Adipocyte (in vitro differentiated cells): ENCODE measurements at regions not wholly inside any gene's neighbourhood (a gene's known extent, or its start where the extent isn't known, plus 50 kb on each side); places are given as distances from the start of the nearest gene placed in this dataset.
A peak's percentile ranks its signal among the peaks of the same experiment; 100 is the strongest.

Source experiments
- DNase-seq: peaks from one replicate; pipeline ENCODE4 v3.0.0-alpha.2; 2015; ENCODE audit warnings: low read depth
- H3K27me3 ChIP-seq: replicated peaks from 2 replicates; pipeline ENCODE4 v1.7.0; 2013; ENCODE audit warnings: mild to moderate bottlenecking, low read length, moderate library complexity; ENCODE audit not compliant: control insufficient read depth, insufficient read depth
- H3K36me3 ChIP-seq: 2 replicates; pipeline ENCODE4 v1.7.0; 2013; ENCODE audit warnings: low read length, mild to moderate bottlenecking, moderate library complexity; ENCODE audit not compliant: control insufficient read depth, insufficient read depth, severe bottlenecking
- H3K4me1 ChIP-seq: 2 replicates; pipeline ENCODE4 v1.7.0; 2013; ENCODE audit warnings: mild to moderate bottlenecking, low read length, moderate library complexity; ENCODE audit not compliant: control insufficient read depth, insufficient read depth
- H3K4me3 ChIP-seq: 2 replicates; pipeline ENCODE4 v1.7.0; 2013; ENCODE audit warnings: mild to moderate bottlenecking, low read length, moderate library complexity
- H3K9ac ChIP-seq: 2 replicates; pipeline ENCODE4 v1.7.0; 2013; ENCODE audit warnings: mild to moderate bottlenecking, low read length, moderate library complexity
- H3K9me3 ChIP-seq: 2 replicates; pipeline ENCODE4 v1.7.0; 2013; ENCODE audit warnings: mild to moderate bottlenecking, low read length, moderate library complexity; ENCODE audit not compliant: control insufficient read depth

GRCh38 chr5:159734366-159734765 is 181.9 kb upstream of the ADRA1B start:
- Histone ChIP-seq H3K9me3 (peaks cover 2% of the 10 kb centered on the region), H3K4me3 (no peak overlapping the region), H3K27me3 (peaks cover 3% of the 10 kb centered on the region), H3K4me1 (no peaks in the 10 kb centered on the region), H3K36me3 (no peaks in the 10 kb centered on the region), H3K9ac (no peak overlapping the region)
- DNase-seq = no peak

- H3K9ac ChIP-seq = no peak overlapping the region
- no peak overlapping the region for H3K4me3 ChIP-seq
- no peaks in the 10 kb centered on the region for H3K4me1 ChIP-seq
- DNase-seq = no peak
- no peaks in the 10 kb centered on the region for H3K36me3 ChIP-seq
- peaks cover 6% of the 10 kb centered on the region for H3K9me3 ChIP-seq
- H3K27me3 ChIP-seq = peaks cover 3% of the 10 kb centered on the region
These were observed 181.2 kb upstream of the ADRA1B start for GRCh38 chr5:159735036-159735435.

DNA sequence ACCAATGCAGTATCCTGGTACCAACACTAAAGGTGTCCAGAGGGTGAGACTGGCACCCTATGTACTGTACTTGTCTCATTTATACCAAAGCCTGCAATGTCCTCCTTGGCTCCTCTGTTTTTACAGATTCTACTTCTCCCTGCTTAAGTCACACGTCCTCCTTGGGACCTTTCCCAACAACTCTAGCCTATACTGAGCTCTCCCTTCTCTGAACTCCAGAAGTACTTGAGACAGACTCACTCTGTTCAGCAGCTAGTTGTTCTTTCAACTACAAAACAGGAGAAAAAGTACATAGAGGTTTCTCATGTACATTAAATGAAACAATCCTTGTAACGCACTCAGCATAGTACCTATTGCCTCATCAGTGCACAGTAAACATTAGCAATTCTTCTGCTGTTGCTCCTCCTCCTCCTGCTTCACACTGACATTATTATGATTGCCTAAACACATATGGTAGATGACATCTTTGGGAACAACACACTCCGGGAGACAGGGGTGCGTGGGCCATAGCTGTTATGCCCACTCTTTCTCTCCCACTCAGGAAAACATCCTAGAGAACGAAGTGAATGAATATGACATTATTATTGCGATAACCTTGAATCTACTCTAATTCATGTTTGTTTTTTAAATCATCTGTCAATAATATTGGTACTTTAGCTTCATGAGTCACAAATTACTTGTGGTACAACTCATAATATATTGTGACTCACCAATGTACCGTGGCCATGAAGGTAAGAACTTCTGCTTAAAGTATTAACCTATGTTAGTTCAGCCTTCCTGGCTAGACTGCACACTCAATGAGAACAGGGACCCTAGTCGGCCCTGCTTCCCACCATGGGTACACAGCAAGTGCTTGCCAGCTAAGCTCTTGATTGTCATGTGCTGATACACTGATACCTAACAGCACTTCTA is 180.3 kb upstream of the ADRA1B start:
- H3K4me1 ChIP-seq = no peaks in the 10 kb centered on the region
- no peak overlapping the region for H3K9ac ChIP-seq
- DNase-seq = no peak
- H3K27me3 ChIP-seq = peaks cover 3% of the 10 kb centered on the region
- peaks cover 12% of the 10 kb centered on the region for H3K9me3 ChIP-seq
- H3K36me3 ChIP-seq = no peaks in the 10 kb centered on the region
- H3K4me3 ChIP-seq = no peak overlapping the region

- Histone ChIP-seq H3K4me1 (no peaks in the 10 kb centered on the region), H3K9me3 (peaks cover 12% of the 10 kb centered on the region), H3K9ac (no peak overlapping the region), H3K36me3 (no peaks in the 10 kb centered on the region), H3K27me3 (peaks cover 3% of the 10 kb centered on the region), H3K4me3 (no peak overlapping the region)
- DNase-seq = no peak
These were observed 179.4 kb upstream of the ADRA1B start for GRCh38 chr5:159736844-159737243.

- peaks cover 3% of the 10 kb centered on the region for H3K27me3 ChIP-seq
- no peak for DNase-seq
- peaks cover 12% of the 10 kb centered on the region for H3K9me3 ChIP-seq
- H3K4me1 ChIP-seq = no peaks in the 10 kb centered on the region
- no peaks in the 10 kb centered on the region for H3K36me3 ChIP-seq
- no peak overlapping the region for H3K4me3 ChIP-seq
- H3K9ac ChIP-seq = no peak overlapping the region
These were observed 179.0 kb upstream of the ADRA1B start for GRCh38 chr5:159737263-159737662.

GRCh38 chr5:159741829-159742322 is 174.4 kb upstream of the ADRA1B start:
- H3K9me3 ChIP-seq = peaks cover 12% of the 10 kb centered on the region
- H3K4me1 ChIP-seq = peaks cover 11% of the 10 kb centered on the region
- H3K36me3 ChIP-seq = no peaks in the 10 kb centered on the region
- H3K4me3 ChIP-seq = no peak overlapping the region
- no peaks in the 10 kb centered on the region for H3K27me3 ChIP-seq
- DNase-seq = no peak
- H3K9ac ChIP-seq = no peak overlapping the region

DNA sequence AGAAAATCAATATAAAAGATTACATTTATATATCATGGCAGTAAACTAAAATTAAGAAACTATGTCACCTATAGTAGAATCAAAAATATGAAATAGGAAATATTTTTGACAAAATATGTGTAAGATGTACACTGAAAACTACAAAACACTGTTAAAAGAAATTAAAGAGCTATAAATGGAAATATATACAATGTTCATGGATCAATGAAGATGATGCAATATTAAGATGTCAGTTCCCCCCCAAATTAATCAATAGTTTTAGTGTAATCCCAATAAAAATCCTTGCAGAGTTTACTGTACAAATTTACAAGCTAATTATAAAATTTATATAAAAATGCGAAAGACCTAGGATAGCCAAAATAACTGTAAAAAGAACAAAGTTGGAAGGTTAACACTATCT is 173.0 kb upstream of the ADRA1B start:
- H3K27me3 ChIP-seq = no peaks in the 10 kb centered on the region
- no peak overlapping the region for H3K4me3 ChIP-seq
- no peaks in the 10 kb centered on the region for H3K36me3 ChIP-seq
- peaks cover 14% of the 10 kb centered on the region for H3K4me1 ChIP-seq
- peaks cover 12% of the 10 kb centered on the region for H3K9me3 ChIP-seq
- no peak for DNase-seq
- H3K9ac ChIP-seq = no peak overlapping the region

DNA sequence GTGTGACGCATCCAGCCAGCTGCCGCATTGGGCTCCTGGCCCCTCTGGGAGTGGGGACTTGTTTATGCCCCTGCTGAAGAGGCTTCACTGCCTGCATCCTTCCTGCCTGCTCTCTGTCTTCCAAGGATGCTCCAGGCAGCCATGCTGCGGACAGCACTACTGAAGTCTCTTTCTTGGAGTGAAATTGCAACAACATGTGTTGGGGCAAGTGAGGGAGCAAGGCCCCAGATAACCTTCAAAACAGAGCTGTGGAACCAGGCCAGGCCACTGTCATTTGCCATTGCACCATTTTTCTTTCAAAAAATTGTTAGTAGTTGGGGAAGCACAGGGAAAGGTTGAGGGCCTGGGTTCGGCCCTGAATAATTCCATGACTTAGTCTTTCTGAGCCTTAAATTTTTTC is 169.6 kb upstream of the ADRA1B start:
- no peaks in the 10 kb centered on the region for H3K36me3 ChIP-seq
- no peak for DNase-seq
- no peak overlapping the region for H3K4me3 ChIP-seq
- no peaks in the 10 kb centered on the region for H3K27me3 ChIP-seq
- peaks cover 4% of the 10 kb centered on the region for H3K9me3 ChIP-seq
- H3K4me1 ChIP-seq = peaks cover 18% of the 10 kb centered on the region
- no peak overlapping the region for H3K9ac ChIP-seq

GRCh38 chr5:159749146-159749545 is 167.1 kb upstream of the ADRA1B start:
- peaks cover 31% of the 10 kb centered on the region for H3K4me1 ChIP-seq
- H3K9ac ChIP-seq = no peak overlapping the region
- DNase-seq = peak; percentile 51
- peaks cover 5% of the 10 kb centered on the region for H3K9me3 ChIP-seq
- no peak overlapping the region for H3K4me3 ChIP-seq
- no peaks in the 10 kb centered on the region for H3K36me3 ChIP-seq
- H3K27me3 ChIP-seq = no peaks in the 10 kb centered on the region

GRCh38 chr5:159750226-159750625 is 166.1 kb upstream of the ADRA1B start:
- peaks cover 5% of the 10 kb centered on the region for H3K9me3 ChIP-seq
- no peaks in the 10 kb centered on the region for H3K36me3 ChIP-seq
- H3K4me1 ChIP-seq = peaks cover 29% of the 10 kb centered on the region
- H3K4me3 ChIP-seq = no peak overlapping the region
- DNase-seq = no peak
- H3K9ac ChIP-seq = no peak overlapping the region
- no peaks in the 10 kb centered on the region for H3K27me3 ChIP-seq

GRCh38 chr5:159751459-159751858 is 164.8 kb upstream of the ADRA1B start:
- Histone ChIP-seq H3K36me3 (no peaks in the 10 kb centered on the region), H3K9ac (no peak overlapping the region), H3K4me3 (no peak overlapping the region), H3K9me3 (peaks cover 5% of the 10 kb centered on the region), H3K4me1 (peaks cover 24% of the 10 kb centered on the region), H3K27me3 (no peaks in the 10 kb centered on the region)
- DNase-seq = no peak
